ENCODE measurements at regions not wholly inside any gene's neighbourhood (a gene's known extent, or its start where the extent isn't known, plus 50 kb on each side); places are given as distances from the start of the nearest gene placed in this dataset.

DNA sequence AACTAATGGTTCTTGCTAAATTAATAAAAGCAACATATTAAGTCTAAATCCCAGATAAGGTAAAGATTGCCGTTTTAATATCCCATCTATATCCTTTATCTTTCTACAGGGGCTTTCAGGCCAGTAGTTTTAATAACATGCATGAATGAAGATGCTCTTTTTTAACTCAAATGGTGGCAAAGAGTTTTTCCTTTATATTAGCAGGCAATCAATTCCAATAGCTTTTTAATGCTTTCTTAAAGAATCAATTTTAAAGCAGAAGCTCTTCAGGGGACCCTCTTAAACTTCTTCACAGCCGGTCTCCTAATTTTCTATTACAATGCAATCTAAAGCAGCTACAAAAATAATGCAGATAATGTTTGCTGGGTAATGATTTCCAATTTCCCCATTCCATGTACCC lies 107.8 kb upstream of the HS3ST5 start:
- TF ChIP-seq, protein P1, sequence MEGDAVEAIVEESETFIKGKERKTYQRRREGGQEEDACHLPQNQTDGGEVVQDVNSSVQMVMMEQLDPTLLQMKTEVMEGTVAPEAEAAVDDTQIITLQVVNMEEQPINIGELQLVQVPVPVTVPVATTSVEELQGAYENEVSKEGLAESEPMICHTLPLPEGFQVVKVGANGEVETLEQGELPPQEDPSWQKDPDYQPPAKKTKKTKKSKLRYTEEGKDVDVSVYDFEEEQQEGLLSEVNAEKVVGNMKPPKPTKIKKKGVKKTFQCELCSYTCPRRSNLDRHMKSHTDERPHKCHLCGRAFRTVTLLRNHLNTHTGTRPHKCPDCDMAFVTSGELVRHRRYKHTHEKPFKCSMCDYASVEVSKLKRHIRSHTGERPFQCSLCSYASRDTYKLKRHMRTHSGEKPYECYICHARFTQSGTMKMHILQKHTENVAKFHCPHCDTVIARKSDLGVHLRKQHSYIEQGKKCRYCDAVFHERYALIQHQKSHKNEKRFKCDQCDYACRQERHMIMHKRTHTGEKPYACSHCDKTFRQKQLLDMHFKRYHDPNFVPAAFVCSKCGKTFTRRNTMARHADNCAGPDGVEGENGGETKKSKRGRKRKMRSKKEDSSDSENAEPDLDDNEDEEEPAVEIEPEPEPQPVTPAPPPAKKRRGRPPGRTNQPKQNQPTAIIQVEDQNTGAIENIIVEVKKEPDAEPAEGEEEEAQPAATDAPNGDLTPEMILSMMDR (conservative IDR thresholded peaks at IDR 0.05; ENCODE audit: low read depth, low read length) = no peak
- no peak for TF ChIP-seq EZH2 (IDR thresholded peaks at IDR 0.05; ENCODE audit: borderline replicate concordance, low read depth, low read length, poor library complexity, severe bottlenecking)
- CTCF ChIA-PET = no interaction called here
- no TSS peak for BruUV-seq (replicated peaks)
- Histone ChIP-seq H3K27me3 (replicated peaks; ENCODE audit: insufficient read depth, low read depth, low read length, poor library complexity) (no peaks in the 10 kb centered on the region), H3K36me3 (ENCODE audit: insufficient read depth, low read length, poor library complexity, severe bottlenecking) (no peaks in the 10 kb centered on the region), H3K4me1 (ENCODE audit: insufficient read depth, low read length, poor library complexity, severe bottlenecking) (no peaks in the 10 kb centered on the region), H3K27ac (ENCODE audit: low read depth, low read length, poor library complexity, severe bottlenecking) (no peak overlapping the region), H3K9me3 (ENCODE audit: low read depth, low read length, poor library complexity, severe bottlenecking) (no peaks in the 10 kb centered on the region), H3K4me3 (ENCODE audit: low read depth, low read length, poor library complexity, severe bottlenecking) (no peak overlapping the region)
- intact Hi-C loops (cut with micrococcal nuclease; ENCODE audit: unreplicated experiment) = no loop called here
- DNase-seq (ENCODE audit: low spot score) = no peak
- POLR2A ChIA-PET (ENCODE audit: low non-redundant PET) = no interaction called here

DNA sequence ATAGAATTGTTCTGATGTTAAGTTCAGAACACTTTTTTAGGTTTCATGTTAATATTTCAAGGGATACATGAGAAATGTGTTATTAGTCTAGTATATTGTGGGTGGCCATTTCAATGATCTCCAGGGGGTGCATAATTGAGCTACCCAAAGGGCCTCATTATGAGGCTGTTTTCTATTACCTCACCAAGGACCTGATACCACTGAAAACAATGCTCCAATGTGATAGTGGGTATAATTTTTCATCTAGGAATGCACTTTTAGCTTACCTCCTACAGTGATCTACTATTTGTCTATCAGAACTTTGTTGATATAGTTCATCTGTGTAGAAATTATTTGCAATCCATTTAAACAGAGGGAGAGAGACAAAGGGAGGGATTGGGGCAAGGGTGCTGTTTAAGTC lies 106.8 kb upstream of the HS3ST5 start:
- intact Hi-C loops (cut with micrococcal nuclease; ENCODE audit: unreplicated experiment) = no loop called here
- no peaks in the 10 kb centered on the region for H3K36me3 ChIP-seq (ENCODE audit: insufficient read depth, low read length, poor library complexity, severe bottlenecking)
- no peak for DNase-seq (ENCODE audit: low spot score)
- H3K27ac ChIP-seq (ENCODE audit: low read depth, low read length, poor library complexity, severe bottlenecking) = no peak overlapping the region
- no peak overlapping the region for H3K4me3 ChIP-seq (ENCODE audit: low read depth, low read length, poor library complexity, severe bottlenecking)
- H3K27me3 ChIP-seq (replicated peaks; ENCODE audit: insufficient read depth, low read depth, low read length, poor library complexity) = no peaks in the 10 kb centered on the region
- BruUV-seq (replicated peaks) = no TSS peak
- no peaks in the 10 kb centered on the region for H3K4me1 ChIP-seq (ENCODE audit: insufficient read depth, low read length, poor library complexity, severe bottlenecking)
- no peak for TF ChIP-seq EZH2 (IDR thresholded peaks at IDR 0.05; ENCODE audit: borderline replicate concordance, low read depth, low read length, poor library complexity, severe bottlenecking)
- TF ChIP-seq, protein P1 (conservative IDR thresholded peaks at IDR 0.05; ENCODE audit: low read depth, low read length) = no peak
- POLR2A ChIA-PET (ENCODE audit: low non-redundant PET) = no interaction called here
- H3K9me3 ChIP-seq (ENCODE audit: low read depth, low read length, poor library complexity, severe bottlenecking) = no peaks in the 10 kb centered on the region
- CTCF ChIA-PET = no interaction called here

DNA sequence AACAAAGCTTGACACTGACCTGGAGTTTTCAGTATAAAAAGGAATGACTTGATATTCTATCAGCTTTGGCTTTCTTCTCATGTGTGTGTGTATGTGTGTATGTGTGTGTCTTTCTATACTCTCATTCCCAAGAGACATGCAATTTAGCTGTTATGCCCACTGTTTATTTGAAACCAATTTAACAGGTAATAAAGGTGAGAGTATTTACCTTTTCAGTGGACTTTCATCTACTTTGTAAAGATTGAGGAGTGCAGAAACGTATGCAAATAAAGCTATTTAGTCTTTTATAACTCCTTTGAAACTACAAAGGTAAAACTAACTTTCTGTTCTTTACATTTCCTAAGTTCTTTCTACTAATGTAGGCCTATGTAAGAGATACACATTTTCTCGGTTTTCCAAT lies 103.5 kb upstream of the HS3ST5 start:
- Histone ChIP-seq H3K27me3 (replicated peaks; ENCODE audit: insufficient read depth, low read depth, low read length, poor library complexity) (no peaks in the 10 kb centered on the region), H3K36me3 (ENCODE audit: insufficient read depth, low read length, poor library complexity, severe bottlenecking) (no peaks in the 10 kb centered on the region), H3K27ac (ENCODE audit: low read depth, low read length, poor library complexity, severe bottlenecking) (no peak overlapping the region), H3K9me3 (ENCODE audit: low read depth, low read length, poor library complexity, severe bottlenecking) (no peaks in the 10 kb centered on the region), H3K4me3 (ENCODE audit: low read depth, low read length, poor library complexity, severe bottlenecking) (no peak overlapping the region), H3K4me1 (ENCODE audit: insufficient read depth, low read length, poor library complexity, severe bottlenecking) (no peaks in the 10 kb centered on the region)
- TF ChIP-seq EZH2 (IDR thresholded peaks at IDR 0.05; ENCODE audit: borderline replicate concordance, low read depth, low read length, poor library complexity, severe bottlenecking) = no peak
- TF ChIP-seq, protein P1 (conservative IDR thresholded peaks at IDR 0.05; ENCODE audit: low read depth, low read length) = no peak
- no peak for DNase-seq (ENCODE audit: low spot score)
- ChIA-PET POLR2A (ENCODE audit: low non-redundant PET) (no interaction called here), CTCF (no interaction called here)
- BruUV-seq (replicated peaks) = no TSS peak
- intact Hi-C loops (cut with micrococcal nuclease; ENCODE audit: unreplicated experiment) = no loop called here

Data from A673 (cell line).